GM18867 (cell line): ENCODE measurements at regions not wholly inside any gene's neighbourhood (a gene's known extent, or its start where the extent isn't known, plus 50 kb on each side); places are given as distances from the start of the nearest gene placed in this dataset.
A peak's percentile ranks its signal among the peaks of the same experiment; 100 is the strongest.

ENCODE experiments used
- ATAC-seq: cut with Tn5 transposase; IDR thresholded peaks from one replicate; pipeline ENCODE4 v1.9.1; 2021; ENCODE audit warnings: mild to moderate bottlenecking, moderate library complexity; ENCODE audit not compliant: unreplicated experiment

- ATAC-seq = no peak
Measured at GRCh38 chrX:150163221-150163930, 199.7 kb upstream of the MAMLD1 start.

GRCh38 chrX:150163956-150164726 is 199.0 kb upstream of the MAMLD1 start:
- ATAC-seq = no peak

GRCh38 chrX:150164971-150165600 is 198.0 kb upstream of the MAMLD1 start:
- ATAC-seq = no peak

GRCh38 chrX:150165776-150166610 is 197.1 kb upstream of the MAMLD1 start:
- ATAC-seq = no peak

- no peak for ATAC-seq
Measured at GRCh38 chrX:150167482-150168324, 195.4 kb upstream of the MAMLD1 start.

GRCh38 chrX:150182161-150182560 is 181.0 kb upstream of the MAMLD1 start:
- no peak for ATAC-seq

- ATAC-seq = no peak
Measured at GRCh38 chrX:150184491-150184890, 178.6 kb upstream of the MAMLD1 start.

GRCh38 chrX:150185766-150186165 is 177.4 kb upstream of the MAMLD1 start:
- ATAC-seq = no peak

- no peak for ATAC-seq
Measured at GRCh38 chrX:150192816-150193215, 170.3 kb upstream of the MAMLD1 start.

- no peak for ATAC-seq
Measured at GRCh38 chrX:150196285-150196684, 166.8 kb upstream of the MAMLD1 start.

GRCh38 chrX:150197388-150197787 is 165.7 kb upstream of the MAMLD1 start:
- no peak for ATAC-seq

- no peak for ATAC-seq
Measured at GRCh38 chrX:150198776-150199175, 164.3 kb upstream of the MAMLD1 start.

GRCh38 chrX:150199181-150199580 is 163.9 kb upstream of the MAMLD1 start:
- no peak for ATAC-seq

GRCh38 chrX:150199803-150200202 is 163.3 kb upstream of the MAMLD1 start:
- no peak for ATAC-seq

- no peak for ATAC-seq
Measured at GRCh38 chrX:150200361-150200760, 162.8 kb upstream of the MAMLD1 start.

- peak; percentile 98 for ATAC-seq
Measured at GRCh38 chrX:150200820-150201287, 162.3 kb upstream of the MAMLD1 start.

- ATAC-seq = no peak
Measured at GRCh38 chrX:150201391-150201790, 161.7 kb upstream of the MAMLD1 start.

- ATAC-seq = no peak
Measured at GRCh38 chrX:150201841-150202240, 161.3 kb upstream of the MAMLD1 start.

- no peak for ATAC-seq
Measured at GRCh38 chrX:150202641-150203247, 160.4 kb upstream of the MAMLD1 start.

GRCh38 chrX:150203248-150203645 is 159.9 kb upstream of the MAMLD1 start:
- no peak for ATAC-seq
